Stimulated activated CD8-positive, alpha-beta memory T cell treated with anti-CD3 and anti-CD28 coated beads, Interleukin-15, amount 100 ng/mL, for 48 hours (primary cell): ENCODE measurements at regions not wholly inside any gene's neighbourhood (a gene's known extent, or its start where the extent isn't known, plus 50 kb on each side); places are given as distances from the start of the nearest gene placed in this dataset.
"Not testable (repeated sequence)": the region's sequence is repeated elsewhere in the genome, so short reads cannot be mapped to it uniquely, and the experiment has no call there.

Experiments
- DNase-seq, 2 donors: peaks; one replicate each; pipeline ENCODE4 v3.0.0-alpha.2; 2020; ENCODE audit warnings: low read depth in 2 of 2

DNA sequence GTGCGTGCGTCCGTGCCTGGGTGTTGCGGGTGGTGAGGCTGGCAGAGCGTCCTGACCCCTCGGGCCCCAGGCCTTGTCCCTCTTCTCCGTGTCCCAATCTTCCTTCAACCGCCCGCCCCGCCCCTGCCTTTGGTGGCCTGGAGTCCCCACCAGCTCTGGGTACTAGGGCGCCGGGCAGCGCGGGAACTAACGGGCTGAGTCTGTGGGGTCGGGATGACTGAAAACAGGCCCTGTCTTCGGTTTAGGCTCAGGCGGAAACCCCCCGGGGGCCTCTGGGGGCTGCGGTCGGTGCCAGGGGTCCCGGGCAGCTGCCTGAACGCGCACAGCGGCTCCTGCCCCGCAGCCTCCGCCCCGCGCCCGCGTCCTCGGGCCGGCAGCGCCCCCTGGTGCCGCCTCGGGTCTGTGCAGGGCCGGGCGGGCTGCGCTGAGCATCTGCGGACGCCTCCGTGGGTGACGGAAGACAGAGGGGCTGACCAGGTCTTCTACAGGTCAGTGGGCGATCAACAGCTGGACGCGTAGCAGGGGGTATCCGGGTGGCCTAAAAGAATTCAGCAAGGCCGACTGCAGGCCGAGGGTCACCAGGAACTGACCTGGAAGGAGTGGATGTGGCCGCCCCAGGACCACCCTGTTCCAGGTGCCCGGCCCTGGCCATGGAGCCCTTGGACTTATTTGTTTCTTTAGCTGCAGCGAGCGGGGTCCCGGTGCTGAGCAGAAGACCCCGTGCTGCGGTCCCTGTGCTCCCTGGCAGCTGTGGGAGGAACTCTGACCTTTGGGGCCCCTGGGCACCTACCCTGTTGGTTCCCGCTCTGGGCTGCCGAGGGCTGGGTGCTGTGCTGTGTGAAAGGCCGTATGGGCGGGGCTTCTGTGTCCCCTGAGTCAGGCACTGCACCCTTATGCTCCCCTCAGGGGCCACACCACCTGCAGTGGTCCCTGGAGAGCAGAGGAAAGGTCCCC lies 130.2 kb upstream of the LPCAT1 start:
- DNase-seq = peak in 1 of 2 donors; percentile 30

DNA sequence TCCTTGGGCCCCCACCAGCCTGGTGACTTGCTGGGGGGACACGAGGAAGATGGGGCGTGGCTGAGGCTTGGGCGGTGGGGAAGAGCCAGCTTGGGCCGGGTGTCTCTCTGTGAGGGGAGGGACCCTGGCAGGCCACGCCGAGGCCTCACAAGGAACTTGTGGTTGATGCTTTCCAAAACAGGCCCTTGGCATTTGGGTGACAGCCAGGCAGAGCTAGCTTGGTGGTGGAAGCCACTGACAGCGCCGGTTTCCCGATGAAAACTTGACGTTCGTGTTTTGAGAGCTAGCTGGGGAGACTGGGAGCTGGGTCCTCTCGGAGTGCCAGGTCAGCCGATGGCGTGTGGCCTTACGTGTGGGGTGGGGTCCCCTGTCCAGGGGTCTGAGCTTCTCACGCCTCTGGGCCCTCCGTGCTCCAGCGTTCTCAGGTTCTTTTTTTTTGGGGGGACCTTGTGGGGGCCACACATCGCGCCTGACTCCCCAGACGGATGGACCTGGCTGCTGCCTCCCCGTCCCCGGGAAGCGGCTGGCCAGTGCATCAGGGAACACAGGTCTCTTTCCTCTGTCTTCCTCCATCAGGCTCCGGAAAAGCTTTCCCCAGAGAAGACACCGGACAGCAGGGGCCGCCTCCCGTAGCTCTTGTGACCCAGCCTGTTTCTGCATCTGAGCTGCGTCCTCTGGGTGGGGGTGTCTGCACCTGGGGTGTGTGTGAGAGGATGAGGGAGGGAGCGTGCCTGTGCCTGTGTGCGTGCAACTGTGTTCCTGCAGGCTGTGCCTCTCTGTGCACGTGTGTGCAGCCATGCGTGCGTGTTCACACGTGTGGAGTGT lies 129.3 kb upstream of the LPCAT1 start:
- DNase-seq = no peak

DNA sequence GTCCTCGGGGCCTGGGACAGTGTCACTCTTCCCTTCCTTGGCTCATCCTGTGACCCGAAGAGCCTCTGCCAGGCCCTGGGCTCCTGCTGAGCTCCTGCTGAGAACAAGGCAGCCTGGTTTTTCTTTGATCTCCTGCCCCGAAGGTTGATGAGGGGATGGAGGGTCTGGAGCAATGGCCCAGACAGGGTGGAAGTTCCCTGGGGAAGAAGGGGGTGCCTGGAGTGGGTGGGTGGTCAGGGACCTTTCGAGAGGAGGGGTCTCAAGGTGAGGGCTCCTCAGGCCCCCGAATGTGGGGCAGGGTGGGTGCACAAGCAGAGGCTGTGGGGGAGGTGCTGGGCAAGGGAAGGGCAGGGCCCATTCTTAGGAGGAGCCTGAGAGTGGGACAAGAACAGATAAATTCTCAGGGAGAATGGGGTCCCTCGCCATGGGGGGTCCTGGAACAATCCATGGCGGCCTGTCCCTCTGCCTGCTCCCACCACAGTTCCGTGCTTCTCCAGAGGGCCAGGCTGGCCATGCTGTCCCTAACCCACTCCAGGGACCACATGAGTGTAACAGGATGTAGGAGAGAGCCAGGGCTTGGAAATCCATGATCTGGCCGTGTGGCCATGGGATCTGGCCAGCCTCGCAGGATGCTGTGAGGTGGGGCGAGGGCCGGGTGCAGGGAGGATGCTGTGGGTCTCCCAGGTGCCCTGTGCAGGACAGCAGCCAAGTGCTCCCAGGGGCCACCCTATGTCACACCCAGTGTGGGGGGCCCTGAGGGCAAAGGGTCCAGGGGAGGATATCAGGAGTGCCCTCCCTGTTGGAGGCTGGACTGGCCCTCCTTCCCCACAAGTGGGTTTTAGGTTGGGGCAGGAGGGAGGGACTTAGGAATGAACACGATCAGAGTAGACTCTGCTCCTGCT lies 128.5 kb upstream of the LPCAT1 start:
- no peak for DNase-seq

DNA sequence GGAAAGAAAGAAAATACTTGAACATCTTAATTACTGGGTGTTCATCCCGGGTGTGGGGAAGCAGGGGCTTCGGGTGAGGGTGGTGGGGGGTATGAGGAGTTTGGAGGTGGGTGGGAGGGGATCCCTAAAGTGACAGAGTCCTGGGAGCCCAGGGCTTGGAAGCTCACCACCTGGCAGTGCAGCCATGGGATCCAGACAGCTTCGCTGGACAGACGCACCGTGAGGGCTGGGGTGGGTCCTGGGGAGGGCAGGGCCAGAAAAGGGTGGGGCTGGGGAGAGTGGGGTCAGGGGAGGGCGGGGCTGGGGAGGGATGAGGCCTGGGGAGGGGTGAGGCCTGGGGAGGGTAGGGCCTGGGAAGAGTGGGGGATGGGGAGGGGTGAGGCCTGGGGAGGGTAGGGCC lies 127.5 kb upstream of the LPCAT1 start:
- DNase-seq = no peak

DNA sequence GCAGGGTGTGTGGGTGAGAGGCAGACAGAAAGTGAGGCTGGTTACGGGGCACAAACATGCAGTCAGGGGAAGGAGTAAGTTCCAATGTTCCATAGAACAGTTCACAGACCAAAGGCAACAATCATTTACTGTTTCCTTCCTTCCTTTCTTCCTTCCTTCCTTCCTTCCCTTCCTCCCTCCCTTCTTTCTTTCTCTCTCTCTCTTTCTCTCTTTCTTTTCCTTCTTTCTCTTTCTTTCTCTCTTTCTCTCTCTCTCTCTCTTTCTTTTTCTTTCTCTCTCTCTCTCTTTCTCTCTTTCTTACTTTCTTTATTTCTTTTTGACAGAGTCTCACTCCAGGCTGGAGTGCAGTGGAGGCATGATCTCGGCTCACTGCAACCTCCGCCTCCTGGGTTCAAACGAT lies 125.8 kb upstream of the LPCAT1 start:
- no peak for DNase-seq

DNA sequence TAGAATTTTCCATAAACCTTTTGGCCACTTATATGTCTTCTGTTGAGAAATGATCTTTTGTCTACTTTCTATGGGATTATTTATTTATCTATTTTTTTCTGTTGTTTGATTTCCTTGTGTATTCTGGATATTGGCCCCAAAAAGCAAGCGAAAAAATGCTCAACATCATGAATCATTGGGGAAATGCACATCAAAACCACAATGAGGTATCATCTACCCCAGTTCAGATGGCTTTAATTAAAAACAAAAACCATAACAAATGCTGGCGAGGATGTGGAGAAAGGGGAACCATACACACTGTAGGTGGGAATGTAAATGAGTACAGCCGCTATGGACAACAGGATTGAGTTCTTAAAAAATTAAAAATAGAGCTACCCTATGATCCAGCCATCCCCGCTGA lies 125.0 kb upstream of the LPCAT1 start:
- no peak for DNase-seq

DNA sequence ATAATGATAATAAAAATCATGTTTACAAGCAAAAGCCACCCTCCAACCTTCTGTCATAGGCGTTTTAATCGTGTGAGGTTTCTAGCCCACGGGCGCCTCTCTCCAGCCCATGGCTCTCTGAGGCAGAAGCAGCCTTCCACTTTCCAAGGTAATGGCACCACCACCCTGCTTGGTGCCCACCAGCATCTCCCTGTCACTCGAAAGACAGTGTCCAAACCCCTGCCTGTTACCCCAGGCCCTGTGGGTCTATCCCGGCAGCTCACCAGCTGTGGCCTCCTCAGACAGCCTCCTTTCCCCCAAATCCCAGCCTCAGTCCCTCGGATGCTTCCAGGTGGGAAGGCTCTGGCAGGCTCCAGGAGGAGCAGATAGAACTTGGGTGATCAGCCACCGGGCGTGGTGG lies 123.8 kb upstream of the LPCAT1 start:
- DNase-seq = no peak

DNA sequence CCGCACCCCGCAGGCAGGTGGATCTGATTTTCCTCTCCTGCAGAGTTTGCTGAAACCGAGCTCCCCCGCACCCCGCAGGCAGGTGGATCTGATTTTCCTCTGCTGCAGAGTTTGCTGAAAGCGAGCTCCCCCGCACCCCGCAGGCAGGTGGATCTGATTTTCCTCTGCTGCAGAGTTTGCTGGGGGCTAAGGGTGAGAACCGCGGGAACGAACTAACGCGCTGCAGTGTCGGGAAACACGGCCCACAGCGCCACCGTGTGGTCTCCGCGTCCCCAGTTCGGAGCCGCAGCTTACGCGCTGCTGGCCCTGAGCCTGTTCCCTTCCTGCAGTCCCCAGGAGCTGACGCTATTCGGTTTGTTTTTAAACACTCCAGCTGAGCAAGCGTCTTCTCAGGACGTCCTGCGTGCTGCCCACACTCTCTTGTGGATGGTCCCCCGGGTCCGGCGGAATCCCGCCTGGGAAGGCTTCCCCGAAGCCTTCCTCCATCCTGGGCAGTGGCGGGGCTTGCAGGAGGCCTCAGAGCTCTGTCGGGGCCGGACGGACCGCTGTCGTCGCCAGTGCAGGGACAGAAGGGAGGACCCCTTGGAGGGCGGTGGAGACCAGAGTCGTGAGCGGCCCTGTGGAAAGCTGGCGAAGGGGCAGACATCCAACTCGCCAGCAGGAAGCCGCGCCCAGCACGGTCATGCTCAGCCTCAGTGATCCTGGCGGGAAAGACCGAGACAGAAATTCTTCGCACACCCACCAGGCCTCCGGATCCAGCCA lies 121.2 kb upstream of the LPCAT1 start:
- DNase-seq = peak; percentile 59 to 63

DNA sequence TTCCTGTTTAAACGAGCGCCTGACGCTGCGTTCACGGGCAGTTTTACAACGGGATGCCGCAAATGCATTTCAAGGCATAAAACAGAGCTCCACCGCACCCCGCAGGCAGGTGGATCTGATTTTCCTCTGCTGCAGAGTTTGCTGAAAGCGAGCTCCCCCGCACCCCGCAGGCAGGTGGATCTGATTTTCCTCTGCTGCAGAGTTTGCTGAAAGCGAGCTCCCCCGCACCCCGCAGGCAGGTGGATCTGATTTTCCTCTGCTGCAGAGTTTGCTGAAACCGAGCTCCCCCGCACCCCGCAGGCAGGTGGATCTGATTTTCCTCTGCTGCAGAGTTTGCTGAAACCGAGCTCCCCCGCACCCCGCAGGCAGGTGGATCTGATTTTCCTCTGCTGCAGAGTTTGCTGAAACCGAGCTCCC lies 120.6 kb upstream of the LPCAT1 start:
- not testable (repeated sequence) for DNase-seq

DNA sequence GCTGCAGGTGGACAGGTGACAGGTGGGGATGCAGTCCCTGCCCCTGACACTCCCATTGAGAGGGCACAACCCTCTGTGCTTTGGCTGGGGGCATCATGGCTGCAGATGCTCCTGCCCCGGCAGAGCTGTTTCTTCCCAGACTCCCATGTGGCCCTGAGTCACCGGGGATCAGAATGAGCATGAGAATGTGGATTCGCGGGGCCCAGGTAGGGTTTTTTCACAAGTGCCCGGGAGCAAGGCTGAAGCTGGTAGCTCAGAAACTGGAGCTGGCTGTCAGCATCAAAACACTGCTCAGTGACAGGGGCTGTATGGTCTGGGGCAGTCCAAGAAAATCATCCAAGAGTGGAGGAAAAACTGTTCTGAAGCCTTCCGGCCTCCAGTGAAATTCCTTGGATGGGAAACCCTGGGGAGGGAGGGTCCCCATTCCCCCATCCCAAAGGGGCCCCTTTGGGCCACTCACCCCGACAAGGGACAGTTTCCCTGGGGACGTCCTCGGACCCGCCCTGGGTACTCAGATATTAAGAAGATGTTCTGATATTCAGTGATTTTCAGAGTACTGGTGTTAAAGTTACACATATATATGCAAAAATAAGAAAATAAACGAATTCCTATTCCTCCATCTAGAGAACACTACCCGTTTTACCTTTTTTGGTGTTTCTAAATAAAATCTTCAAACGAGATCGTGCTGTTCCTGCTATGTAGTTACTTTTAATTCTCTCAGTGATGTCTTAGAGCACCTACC lies 120.1 kb upstream of the LPCAT1 start:
- no peak for DNase-seq

DNA sequence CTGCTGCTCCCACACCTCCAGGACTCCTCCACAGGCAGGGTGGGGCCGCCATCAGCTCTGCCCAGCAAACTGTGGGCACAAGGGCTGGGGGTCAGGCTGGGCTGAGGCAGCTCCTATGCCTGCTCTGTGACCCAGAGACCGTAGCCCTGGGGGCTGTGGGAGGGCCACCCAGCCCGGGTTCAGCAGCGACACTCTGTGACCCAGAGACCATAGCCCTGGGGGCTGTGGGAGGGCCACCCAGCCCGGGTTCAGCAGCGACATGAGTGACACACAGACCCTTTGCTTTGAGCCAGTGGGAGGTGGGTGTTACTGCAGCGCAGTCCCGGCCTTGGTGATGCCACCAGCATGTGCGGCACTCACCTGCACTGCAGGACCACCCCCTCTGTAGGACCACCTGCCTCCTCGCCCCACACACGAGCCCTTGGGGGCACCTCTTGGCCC lies 118.9 kb upstream of the LPCAT1 start:
- no peak for DNase-seq

DNA sequence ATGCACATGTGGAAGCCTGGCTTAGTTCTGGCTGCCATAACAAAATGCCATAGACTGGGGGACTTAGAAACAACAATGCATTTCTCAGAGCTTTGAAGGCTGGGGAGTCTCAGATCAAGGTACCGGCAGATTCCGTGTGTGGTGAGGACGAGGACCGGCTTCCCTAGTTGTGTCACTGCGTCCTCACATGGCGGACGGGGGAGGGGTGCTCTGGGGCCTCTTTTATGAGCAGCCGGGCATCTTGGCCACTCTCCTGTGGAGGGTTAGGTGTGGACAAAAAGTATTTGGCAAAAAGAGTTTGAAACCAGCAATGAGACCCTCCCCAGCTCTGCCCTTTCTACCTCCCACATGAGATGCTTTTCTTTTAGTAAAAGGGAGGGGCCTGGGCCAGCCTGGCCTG lies 118.5 kb upstream of the LPCAT1 start:
- DNase-seq = no peak

DNA sequence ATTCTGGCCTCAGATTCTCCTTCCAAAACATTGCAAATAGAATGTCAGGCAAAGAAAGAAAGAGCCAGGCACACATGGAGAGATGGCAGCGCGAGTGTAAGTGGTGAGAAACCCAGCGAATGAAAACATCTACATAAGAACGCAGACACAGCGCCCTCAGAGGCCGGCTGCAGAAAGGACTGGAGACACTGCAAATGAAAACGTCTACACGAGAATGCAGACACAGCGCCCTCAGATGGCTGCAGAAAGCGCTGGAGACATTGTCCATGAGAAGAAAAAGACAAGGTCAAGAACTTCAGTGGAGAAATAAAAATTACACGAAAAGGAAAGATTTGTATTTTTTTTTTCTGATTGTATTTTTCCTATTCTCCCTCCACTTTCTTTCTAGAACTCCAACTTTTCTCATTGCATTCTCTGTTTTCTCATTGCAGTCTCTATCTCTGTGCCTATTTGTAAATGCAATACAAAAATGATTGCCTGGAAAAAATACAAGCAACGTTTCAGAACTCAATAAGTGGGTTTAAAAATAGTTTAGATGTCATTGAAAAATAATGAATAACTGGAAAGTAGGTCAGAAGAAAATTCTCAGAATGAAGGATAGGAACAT lies 117.9 kb upstream of the LPCAT1 start:
- DNase-seq = peak; percentile 58 to 62

DNA sequence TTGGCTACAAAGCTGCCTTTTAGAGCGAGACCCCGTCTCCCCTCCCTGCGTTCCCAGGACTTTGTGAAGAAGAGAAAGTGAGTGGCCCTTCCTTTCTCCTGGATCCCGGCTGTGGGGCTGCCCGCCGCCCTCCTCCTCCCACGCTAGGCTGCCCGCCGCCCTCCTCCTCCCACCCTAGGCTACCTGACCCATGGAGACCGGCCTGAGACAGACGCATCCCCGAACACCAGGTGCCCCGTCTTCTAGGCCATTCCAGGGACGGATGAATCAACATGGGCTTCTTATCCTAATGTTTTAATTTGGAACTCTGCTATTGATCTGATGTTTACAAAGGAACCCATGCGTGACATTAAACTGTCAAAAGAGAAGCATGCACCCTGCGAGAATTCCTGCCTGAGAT lies 117.3 kb upstream of the LPCAT1 start:
- no peak for DNase-seq

DNA sequence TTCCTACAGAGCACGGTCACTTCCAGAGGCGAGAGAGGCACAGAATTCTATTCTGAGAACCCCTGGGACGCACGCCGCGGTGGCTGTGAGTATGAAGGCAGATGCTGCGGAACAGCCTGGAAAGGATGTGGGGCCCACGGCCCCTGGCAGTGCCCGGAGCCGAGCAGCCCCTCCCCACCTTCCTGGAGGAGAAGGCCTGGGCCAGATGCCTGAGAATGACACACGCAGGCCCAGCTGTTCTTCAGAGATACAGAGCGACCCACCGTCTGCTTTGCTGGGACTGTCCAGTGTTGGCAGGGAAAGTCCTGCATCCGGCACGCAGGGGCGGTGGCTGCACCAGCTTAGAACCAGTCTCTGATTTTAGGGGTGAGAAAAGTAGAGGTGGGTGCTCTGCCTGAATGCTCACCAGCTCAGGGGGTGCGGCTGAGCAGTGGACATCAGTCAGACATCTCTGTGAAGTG lies 116.7 kb upstream of the LPCAT1 start:
- no peak for DNase-seq

DNA sequence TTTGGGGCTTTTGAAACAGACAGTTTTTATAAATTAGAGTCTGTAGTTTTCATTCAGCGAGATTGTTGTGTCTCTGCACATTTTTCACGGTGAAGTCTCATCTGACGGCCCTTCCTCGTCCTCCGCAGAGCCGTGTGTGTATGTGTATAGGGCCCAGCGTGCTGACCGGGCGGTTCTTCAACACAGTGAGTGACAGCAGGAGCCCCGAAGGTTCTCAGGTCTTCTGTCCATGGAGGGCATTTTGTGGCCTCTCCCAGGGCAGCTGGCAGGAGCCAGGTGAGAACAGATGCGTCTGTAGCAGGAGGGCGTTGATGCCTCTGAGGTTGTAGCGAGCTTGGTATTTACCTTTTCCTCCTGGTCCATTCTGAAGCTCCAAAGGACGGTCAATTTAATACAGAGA lies 116.0 kb upstream of the LPCAT1 start:
- DNase-seq = no peak

DNA sequence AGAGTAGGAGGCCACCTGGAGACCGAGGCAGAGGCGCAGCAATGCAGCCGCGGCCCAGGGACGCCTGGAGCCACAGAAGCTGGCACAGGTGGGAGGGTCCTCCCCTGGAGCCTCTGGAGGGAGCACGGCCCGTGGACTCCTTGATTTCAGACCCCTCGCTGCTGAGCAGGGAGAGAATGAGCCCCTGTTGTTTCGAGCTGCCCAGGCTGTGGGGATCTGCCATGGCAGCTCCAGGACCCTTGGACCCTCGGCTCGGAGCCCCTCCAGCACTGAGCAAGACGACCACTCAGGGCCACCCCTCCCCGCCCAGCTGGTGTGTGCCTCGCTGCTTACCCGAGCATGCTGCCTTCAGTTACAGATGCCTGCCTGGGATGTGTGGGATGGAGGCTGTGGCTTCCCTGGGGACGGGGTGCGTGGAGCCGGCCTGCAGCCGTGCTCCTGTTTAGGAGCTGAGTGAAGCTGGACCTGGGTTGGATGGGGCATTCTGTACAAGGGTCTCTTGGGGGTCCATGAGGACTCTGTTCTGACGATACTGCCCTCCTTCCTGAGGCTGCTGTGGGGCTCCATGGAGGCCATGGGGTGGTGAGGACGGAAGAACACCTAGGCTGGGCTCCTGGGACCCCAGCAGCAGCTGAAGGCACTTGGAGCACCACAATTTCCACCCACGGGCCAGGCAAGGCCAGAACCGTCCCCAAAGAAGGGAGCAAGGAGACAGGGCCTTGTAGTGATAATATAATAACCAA lies 115.1 kb upstream of the LPCAT1 start:
- no peak for DNase-seq

DNA sequence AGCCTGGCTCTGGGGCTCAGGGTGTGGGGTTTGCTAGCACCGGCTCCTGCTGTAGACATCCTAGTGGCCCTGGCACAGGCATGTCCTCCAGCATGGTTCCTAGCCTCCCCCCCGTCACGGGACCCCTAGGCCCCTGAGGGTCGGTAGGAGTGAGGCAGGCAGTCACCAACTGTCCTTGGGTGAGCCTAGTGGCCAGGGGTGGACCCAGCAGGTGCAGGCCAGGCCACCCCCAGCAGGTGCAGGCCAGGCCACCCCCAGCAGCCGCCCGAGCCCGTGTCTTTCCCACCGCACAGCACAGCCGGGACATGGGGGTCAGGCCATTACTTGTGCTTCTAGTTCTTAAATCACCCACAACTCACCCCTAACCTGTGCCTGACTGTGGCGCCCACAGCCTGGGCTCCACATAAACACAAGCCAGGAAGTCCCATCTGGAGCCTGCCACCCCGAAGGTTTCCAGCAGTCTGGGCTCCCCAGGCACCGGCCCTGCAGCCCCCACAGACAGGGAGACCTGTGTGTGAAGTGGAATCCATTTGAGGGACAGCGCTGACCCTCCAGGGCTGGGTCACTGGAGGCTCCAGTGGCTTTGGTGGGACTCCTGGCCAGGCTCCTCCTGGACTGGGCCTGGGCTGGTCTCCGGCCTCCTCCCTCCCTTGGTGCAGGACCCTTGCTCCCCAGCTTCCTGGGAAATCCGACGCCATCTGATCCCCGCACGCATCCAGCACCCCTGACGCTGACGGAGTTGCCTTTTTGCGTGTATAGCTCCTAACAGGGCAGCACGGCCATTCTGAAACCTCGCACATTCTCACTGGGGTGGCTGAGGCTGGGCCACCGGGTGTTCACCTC lies 114.1 kb upstream of the LPCAT1 start:
- DNase-seq = no peak
